Amniotic stem cell (primary cell): ENCODE measurements at regions not wholly inside any gene's neighbourhood (a gene's known extent, or its start where the extent isn't known, plus 50 kb on each side); places are given as distances from the start of the nearest gene placed in this dataset.

Experiments used
- DNase-seq: peaks from one replicate; lab custom pipeline; 2025; lab: John Stamatoyannopoulos, UW

GRCh38 chr10:118835682-118836326, 81.0 kb upstream of the CACUL1 start:
- DNase-seq: no peak

DNA sequence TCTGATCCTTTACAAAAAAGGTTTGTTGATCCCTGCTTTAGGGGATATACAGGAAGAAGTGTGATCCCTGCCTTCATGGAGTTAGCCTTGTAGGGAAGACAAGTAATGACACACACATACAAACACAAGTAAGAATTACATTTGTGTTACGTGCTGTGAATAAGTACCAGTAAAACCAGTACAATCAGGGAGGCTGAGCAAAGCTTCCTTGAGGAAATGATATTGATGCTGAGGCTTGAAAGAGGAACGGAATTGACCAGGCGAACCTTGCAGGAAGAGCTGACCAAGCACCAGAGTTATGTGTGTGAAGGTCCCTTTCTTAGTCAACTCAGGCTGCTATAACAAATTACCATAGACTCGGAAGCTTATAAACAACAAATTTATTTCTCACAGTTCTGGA, 83.6 kb upstream of the CACUL1 start:
- no peak for DNase-seq

GRCh38 chr10:118839348-118839747, 84.6 kb upstream of the CACUL1 start:
- DNase-seq: no peak

- DNase-seq: no peak
Observed at GRCh38 chr10:118840071-118840775, 85.5 kb upstream of the CACUL1 start.

- DNase-seq: no peak
Observed at GRCh38 chr10:118840776-118841468, 86.2 kb upstream of the CACUL1 start.

DNA sequence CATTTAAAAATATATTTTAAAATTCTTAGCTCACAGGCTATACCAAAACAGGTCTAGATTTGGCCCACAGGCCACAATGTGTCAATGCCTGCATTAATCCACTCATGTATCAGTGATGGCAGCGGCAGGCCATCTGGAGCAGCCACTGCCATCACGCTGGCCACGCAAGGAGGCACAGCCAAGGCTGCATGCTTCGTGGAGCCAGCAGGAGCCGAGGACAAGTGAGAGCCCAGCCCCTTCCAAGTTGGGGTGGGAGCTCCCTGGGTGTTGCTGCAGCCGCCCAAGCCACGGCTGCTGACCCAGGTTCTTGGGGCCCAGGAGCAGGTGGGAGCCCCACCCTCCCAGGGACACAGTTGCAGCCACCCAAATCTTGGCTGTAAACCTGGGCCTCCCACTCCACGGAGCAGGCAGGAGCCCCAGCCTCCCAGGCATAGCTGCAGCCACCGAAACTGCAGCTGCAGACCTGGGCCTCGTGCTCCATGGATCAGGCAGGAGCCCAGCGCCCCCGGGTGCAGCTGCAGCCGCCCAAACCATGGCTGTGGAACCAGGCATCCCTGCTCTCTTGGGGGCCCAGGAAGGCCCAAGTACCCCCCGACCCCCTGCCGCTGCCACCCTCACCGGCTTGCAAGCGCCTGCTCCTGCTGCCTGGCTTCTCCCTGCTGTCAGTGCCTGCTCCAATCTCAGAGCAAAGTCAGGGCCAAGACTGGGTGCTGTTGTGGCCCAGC, 87.3 kb upstream of the CACUL1 start:
- no peak for DNase-seq

DNA sequence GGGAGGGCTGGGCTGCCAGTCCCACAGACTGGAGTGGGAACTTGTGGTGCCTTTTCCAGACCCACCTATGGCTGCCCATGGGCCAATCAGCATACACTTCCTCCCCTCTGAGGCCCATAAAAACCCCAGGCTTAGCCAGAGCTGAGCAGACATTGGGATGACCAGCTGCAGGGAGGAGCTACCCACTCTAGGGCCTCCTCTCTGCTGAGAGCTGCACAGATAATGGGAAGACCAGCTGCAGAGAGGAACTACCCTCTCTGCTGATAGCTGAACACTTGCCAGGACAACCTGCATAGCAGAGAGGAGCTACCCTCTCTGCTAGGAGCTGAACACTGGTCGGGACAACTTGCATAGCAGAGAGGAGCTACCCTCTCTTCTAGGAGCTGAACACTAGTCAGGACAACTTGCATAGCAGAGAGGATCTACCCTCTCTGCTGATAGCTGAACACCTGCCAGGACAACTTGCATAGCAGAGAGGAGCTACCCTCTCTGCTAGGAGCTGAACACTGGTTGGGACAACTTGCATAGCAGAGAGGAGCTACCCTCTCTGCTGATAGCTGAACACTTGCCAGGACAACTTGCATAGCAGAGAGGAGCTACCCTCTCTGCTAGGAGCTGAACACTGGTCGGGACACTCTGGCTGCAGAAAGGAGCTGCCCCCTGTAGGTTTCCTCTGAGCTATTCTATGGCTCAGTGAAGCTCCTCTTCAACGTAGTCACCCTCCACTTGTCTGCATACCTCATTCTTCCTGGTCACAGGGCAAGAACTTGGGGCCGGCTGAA, 88.3 kb upstream of the CACUL1 start:
- no peak for DNase-seq

DNA sequence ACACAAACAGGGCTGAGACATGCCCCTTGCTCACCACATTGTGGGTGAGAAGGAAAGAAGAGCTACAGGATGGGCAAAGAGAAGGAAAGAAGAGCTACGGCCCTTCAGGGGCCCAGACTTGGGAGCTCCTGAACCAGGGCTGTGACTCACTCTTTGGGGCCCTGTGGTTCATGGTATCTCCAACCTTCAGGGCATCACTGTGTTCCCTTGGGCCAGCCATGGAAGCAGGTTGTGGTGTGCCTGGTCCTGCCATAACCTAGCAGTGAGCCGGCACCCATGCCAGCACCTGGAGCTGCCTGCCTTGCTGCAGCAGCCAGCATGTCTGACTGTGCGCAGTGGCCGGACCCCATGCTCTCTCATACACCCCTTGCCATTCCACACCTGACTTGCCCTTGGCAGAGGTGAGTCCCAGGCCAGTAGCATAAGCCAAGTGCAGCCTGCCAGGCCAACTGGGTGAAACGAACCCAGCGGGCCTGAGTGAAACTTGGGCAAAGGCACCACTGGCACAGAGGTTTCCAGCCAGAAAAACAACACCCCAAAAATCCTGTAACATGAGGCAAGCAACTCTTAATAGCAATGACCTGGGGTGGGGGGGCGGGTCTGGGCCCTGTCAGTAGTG, 89.0 kb upstream of the CACUL1 start:
- no peak for DNase-seq

DNA sequence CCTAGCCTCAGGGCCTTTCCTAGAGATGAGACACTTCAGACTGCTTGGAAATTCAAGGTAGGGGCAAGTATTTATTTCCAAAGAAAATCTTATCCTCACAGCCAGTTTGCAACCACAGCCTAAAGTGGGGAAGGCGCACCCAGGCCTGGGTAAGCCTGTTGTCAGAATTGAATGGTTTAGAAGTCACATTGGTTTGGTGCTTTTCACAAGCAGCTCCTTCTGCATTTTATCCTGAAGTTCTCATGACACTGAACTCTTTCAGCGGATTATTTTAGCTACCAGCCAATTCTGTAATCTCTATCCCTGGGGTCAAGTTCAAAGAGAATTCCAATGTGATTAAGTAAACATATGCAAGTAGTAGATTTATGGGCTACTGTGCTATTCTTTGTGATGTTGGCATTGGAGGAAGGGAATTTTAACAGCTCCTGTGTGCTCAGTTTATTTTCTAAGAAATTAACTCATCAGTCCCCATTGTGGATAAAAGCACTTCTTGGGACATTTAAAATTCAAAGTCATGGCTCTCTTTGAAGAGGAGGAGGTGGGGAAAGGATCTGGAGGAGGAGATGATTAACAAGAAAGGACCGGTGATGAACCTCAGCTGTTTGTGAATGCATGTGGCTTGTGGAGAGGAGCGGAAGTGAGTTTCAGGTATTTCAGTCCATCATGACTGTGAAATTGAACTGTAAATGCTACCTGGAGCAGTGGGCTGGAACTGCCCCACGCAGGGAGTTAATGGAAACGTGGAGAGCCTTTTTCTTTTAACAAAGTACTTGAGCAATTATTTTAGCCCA, 90.2 kb upstream of the CACUL1 start:
- no peak for DNase-seq

DNA sequence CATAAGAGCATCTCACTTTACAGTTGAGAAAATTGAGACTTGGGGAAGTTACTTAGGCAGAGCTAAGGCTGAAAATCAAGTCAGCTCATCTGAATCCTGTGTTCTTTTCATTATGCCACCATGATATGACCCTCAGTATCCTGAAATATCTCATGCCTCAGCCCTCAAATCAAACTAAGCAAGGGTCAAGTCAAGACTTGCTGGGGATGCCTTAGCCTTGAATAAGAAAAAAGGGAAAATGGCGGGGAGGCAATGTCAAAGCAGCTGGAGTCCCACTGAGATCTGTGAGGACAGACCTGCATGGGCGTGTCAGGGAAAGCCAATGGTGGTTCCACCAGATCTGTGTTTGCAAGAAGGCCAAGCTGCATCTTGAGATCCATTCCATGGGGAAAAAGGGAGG, 91.0 kb upstream of the CACUL1 start:
- no peak for DNase-seq

GRCh38 chr10:118850418-118851061, 95.8 kb upstream of the CACUL1 start:
- no peak for DNase-seq

- no peak for DNase-seq
Observed at GRCh38 chr10:118851062-118852035, 96.6 kb upstream of the CACUL1 start.

- no peak for DNase-seq
Observed at GRCh38 chr10:118853916-118854315, 99.1 kb upstream of the CACUL1 start.

DNA sequence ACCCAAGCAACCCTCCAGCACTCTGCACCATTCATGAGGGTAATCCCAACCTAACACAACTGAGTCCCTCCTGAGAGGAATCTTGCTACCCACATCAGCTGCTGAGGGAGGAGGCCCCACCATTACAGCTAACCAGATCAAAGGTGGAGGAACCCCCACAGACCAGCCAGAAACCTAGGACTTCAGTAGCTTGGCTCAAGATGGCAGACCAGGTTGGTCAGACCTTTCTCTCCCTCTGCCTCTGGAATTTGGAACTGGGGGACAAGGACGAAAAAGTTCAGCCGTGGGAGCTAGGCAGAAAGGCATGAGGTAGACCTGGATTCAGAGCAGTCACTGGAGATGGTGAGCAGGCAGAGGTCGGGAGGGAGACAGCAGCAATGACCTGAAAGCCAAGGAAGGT, 101.3 kb upstream of the CACUL1 start:
- DNase-seq: no peak

GRCh38 chr10:118865998-118866693, 111.4 kb upstream of the CACUL1 start:
- no peak for DNase-seq

DNA sequence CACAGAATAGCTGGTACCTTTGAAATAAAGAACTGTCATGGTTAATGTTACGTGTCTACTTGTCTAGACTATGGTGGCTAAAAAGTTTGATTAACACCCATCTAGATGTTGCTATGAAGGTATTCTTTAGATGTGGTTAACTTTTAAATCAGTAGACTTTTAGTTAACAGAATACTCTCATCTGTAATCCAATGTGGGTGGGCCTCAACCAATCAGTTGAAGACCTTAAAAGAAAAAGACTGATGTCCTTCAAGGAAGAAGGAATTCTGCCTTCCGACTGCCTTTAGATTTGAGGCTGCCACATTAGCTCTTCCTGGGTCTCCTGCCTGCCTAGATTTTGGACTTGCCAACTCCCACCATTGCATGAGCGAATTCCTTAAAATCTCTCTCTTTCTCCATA, 113.0 kb upstream of the CACUL1 start:
- no peak for DNase-seq

GRCh38 chr10:118868589-118868988, 113.8 kb upstream of the CACUL1 start:
- no peak for DNase-seq
